ENCODE measurements at regions not wholly inside any gene's neighbourhood (a gene's known extent, or its start where the extent isn't known, plus 50 kb on each side); places are given as distances from the start of the nearest gene placed in this dataset.

DNA sequence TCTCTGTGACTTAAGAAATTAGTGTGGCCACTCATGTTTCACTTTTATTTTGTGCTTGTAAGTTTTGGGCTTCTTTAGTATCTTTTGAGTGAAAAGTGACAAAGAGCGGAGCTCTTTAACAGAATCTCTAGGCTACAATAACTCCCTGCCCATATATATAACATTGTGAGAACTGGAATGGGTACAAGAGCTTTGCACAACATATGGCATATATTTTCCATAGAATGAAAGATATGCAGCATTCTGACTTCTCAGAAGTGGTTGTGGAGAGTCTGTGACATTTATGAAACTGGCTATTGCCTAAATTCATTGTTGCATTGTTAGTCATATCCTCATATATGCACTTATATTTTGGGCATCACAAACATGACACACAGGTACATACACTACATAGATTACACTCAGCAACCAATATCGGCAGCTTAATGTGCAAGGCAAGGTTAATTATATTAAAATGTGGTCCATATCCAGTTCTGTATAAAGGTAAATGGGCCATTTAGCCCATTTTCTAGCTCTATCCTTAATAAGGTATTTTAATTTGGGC, 1148.2 kb downstream of the FAM181B start:
- no peak for FAIRE-seq
- POLR2A ChIA-PET: no interaction called here
- DNase-seq (ENCODE audit: low read depth in 1 of 2, low spot score in 1 of 2): no peak
- 37% methylated on average over 2 of the region's 2 CpGs for WGBS (ENCODE audit: missing lambda C conversion rate)
- no peak overlapping the region for H3K4me2 ChIP-seq
- TF ChIP-seq, protein P1, sequence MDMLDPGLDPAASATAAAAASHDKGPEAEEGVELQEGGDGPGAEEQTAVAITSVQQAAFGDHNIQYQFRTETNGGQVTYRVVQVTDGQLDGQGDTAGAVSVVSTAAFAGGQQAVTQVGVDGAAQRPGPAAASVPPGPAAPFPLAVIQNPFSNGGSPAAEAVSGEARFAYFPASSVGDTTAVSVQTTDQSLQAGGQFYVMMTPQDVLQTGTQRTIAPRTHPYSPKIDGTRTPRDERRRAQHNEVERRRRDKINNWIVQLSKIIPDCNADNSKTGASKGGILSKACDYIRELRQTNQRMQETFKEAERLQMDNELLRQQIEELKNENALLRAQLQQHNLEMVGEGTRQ (IDR thresholded peaks at IDR 0.05): no peak
- TF ChIP-seq MAFK (IDR thresholded peaks at IDR 0.05; ENCODE audit: partially characterized antibody) (no peak), HOXB5 (CRISPR knock-in tag; IDR thresholded peaks at IDR 0.05) (no peak), HEYL (CRISPR knock-in tag; IDR thresholded peaks at IDR 0.05) (no peak), ZC3H11A (IDR thresholded peaks at IDR 0.05) (no peak), FOXS1 (CRISPR knock-in tag; IDR thresholded peaks at IDR 0.05) (no peak)
- TF ChIP-seq, protein P2, sequence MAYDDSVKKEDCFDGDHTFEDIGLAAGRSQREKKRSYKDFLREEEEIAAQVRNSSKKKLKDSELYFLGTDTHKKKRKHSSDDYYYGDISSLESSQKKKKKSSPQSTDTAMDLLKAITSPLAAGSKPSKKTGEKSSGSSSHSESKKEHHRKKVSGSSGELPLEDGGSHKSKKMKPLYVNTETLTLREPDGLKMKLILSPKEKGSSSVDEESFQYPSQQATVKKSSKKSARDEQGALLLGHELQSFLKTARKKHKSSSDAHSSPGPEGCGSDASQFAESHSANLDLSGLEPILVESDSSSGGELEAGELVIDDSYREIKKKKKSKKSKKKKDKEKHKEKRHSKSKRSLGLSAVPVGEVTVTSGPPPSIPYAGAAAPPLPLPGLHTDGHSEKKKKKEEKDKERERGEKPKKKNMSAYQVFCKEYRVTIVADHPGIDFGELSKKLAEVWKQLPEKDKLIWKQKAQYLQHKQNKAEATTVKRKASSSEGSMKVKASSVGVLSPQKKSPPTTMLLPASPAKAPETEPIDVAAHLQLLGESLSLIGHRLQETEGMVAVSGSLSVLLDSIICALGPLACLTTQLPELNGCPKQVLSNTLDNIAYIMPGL (CRISPR knock-in tag; IDR thresholded peaks at IDR 0.05; ENCODE audit: borderline replicate concordance): no peak
- H3K27ac ChIP-seq: no peak overlapping the region
- no peaks in the 10 kb centered on the region for H3K4me1 ChIP-seq
- no peak for ATAC-seq
- no peak overlapping the region for H3K4me3 ChIP-seq
- CTCF ChIA-PET: no interaction called here
- no peaks in the 10 kb centered on the region for H3K9me3 ChIP-seq

DNA sequence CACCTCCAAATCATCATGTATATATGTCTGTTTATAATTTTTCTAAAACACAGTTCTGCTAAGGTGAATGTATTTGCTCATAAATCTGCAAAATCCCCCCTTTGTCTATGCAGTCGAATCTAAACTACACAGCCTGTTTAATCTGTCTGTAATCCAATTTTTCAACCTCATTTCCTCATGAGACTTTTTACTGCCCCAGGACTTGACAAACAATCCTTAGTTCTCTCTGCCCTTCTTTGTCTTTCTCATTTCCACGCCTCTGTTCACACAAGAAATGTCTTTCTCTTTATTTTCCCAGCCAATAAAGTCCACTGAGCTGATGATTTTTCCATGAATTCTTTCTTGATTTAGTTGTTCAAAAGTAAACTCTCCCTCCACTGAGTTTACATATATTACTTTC, 1154.3 kb downstream of the FAM181B start:
- no peak overlapping the region for H3K4me3 ChIP-seq
- TF ChIP-seq GATA3 (IDR thresholded peaks at IDR 0.05; ENCODE audit: borderline replicate concordance): no peak
- no peak for TF ChIP-seq RAD21 (conservative IDR thresholded peaks at IDR 0.05 in 1 of 2, IDR thresholded peaks at IDR 0.05 in 1 of 2)
- no peak for TF ChIP-seq RARB (CRISPR knock-in tag; IDR thresholded peaks at IDR 0.05)
- no peak for TF ChIP-seq NR3C1 (IDR thresholded peaks at IDR 0.05)
- TF ChIP-seq, protein P3, sequence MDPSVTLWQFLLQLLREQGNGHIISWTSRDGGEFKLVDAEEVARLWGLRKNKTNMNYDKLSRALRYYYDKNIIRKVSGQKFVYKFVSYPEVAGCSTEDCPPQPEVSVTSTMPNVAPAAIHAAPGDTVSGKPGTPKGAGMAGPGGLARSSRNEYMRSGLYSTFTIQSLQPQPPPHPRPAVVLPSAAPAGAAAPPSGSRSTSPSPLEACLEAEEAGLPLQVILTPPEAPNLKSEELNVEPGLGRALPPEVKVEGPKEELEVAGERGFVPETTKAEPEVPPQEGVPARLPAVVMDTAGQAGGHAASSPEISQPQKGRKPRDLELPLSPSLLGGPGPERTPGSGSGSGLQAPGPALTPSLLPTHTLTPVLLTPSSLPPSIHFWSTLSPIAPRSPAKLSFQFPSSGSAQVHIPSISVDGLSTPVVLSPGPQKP (IDR thresholded peaks at IDR 0.05; ENCODE audit: low read depth, low read length): no peak
- ATAC-seq (no peak), DNase-seq (ENCODE audit: low read depth in 1 of 2, low spot score in 1 of 2) (no peak), FAIRE-seq (no peak)
- POLR2A ChIA-PET: no interaction called here
- no peak overlapping the region for H3K27ac ChIP-seq
- no peaks in the 10 kb centered on the region for H3K4me1 ChIP-seq
- CTCF ChIA-PET: no interaction called here
- no peaks in the 10 kb centered on the region for H3K9me3 ChIP-seq
- 0% methylated on average over 2 of the region's 2 CpGs for WGBS (ENCODE audit: missing lambda C conversion rate)
- no peak overlapping the region for H3K4me2 ChIP-seq

DNA sequence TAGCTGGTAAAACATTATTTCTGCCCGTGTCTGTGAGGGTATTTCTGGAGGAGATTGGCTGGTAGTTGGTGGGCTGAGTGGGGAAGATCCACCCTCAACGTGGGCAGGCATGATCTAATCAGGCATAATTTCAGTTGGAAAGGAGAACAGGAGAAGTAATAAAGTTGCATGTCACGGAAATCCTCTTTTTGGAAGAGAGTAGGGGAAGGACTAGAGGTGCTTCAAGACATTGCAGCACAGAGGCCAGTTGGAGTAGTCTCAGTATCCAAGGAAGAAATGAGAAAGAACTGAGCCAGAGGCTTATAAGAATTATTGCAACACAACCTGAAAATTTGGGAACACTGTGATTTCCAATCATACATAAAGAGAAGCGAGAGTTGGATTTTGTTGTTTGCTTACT, 1155.1 kb downstream of the FAM181B start:
- WGBS (ENCODE audit: missing lambda C conversion rate): 1% methylated on average over 4 of the region's 4 CpGs
- CTCF ChIA-PET: no interaction called here
- Histone ChIP-seq H3K27ac (no peak overlapping the region), H3K4me3 (no peak overlapping the region), H3K4me1 (no peaks in the 10 kb centered on the region), H3K9me3 (no peaks in the 10 kb centered on the region), H3K4me2 (no peak overlapping the region)
- TF ChIP-seq JUN (IDR thresholded peaks at IDR 0.05) (no peak), BHLHE40 (IDR thresholded peaks at IDR 0.05; ENCODE audit: low read depth, low read length) (no peak), KDM5A (IDR thresholded peaks at IDR 0.05) (no peak), CBX8 (IDR thresholded peaks at IDR 0.05) (no peak), POLR2AphosphoS2 (conservative IDR thresholded peaks at IDR 0.05; ENCODE audit: low read length) (no peak), NFE2L2 (conservative IDR thresholded peaks at IDR 0.05; ENCODE audit: low read length) (no peak), RARB (CRISPR knock-in tag; IDR thresholded peaks at IDR 0.05) (no peak), TFCP2L1 (CRISPR knock-in tag; IDR thresholded peaks at IDR 0.05) (no peak), EHMT2 (IDR thresholded peaks at IDR 0.05; ENCODE audit: low read depth) (no peak), ZFP36 (IDR thresholded peaks at IDR 0.05; ENCODE audit: borderline replicate concordance, partially characterized antibody) (no peak), SMC3 (IDR thresholded peaks at IDR 0.05) (no peak)
- TF ChIP-seq, protein P4, sequence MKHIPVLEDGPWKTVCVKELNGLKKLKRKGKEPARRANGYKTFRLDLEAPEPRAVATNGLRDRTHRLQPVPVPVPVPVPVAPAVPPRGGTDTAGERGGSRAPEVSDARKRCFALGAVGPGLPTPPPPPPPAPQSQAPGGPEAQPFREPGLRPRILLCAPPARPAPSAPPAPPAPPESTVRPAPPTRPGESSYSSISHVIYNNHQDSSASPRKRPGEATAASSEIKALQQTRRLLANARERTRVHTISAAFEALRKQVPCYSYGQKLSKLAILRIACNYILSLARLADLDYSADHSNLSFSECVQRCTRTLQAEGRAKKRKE (CRISPR knock-in tag; IDR thresholded peaks at IDR 0.05; ENCODE audit: low read depth): no peak
- TF ChIP-seq, protein P5, sequence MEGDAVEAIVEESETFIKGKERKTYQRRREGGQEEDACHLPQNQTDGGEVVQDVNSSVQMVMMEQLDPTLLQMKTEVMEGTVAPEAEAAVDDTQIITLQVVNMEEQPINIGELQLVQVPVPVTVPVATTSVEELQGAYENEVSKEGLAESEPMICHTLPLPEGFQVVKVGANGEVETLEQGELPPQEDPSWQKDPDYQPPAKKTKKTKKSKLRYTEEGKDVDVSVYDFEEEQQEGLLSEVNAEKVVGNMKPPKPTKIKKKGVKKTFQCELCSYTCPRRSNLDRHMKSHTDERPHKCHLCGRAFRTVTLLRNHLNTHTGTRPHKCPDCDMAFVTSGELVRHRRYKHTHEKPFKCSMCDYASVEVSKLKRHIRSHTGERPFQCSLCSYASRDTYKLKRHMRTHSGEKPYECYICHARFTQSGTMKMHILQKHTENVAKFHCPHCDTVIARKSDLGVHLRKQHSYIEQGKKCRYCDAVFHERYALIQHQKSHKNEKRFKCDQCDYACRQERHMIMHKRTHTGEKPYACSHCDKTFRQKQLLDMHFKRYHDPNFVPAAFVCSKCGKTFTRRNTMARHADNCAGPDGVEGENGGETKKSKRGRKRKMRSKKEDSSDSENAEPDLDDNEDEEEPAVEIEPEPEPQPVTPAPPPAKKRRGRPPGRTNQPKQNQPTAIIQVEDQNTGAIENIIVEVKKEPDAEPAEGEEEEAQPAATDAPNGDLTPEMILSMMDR (IDR thresholded peaks at IDR 0.05): no peak
- no peak for ATAC-seq
- POLR2A ChIA-PET: no interaction called here
- no peak for FAIRE-seq
- DNase-seq (ENCODE audit: low read depth in 1 of 2, low spot score in 1 of 2): no peak
